ENCODE measurements at regions not wholly inside any gene's neighbourhood (a gene's known extent, or its start where the extent isn't known, plus 50 kb on each side); places are given as distances from the start of the nearest gene placed in this dataset.

- no peak for TF ChIP-seq CTCF (IDR thresholded peaks at IDR 0.05; ENCODE audit: low read depth, low read length)
- no peak for DNase-seq (ENCODE audit: extremely low read depth, low read depth)
These were observed 523.0 kb upstream of the SLITRK1 start for GRCh38 chr13:84405286-84405685.

- peak; percentile 18 for DNase-seq (ENCODE audit: extremely low read depth, low read depth)
These were observed 518.4 kb upstream of the SLITRK1 start for GRCh38 chr13:84400706-84401105.

GRCh38 chr13:84399320-84400085 is 517.2 kb upstream of the SLITRK1 start:
- DNase-seq (ENCODE audit: extremely low read depth, low read depth): no peak
- no peak for TF ChIP-seq CTCF (IDR thresholded peaks at IDR 0.05; ENCODE audit: low read depth, low read length)

More at GRCh38 chr13:84400706-84401105, 518.4 kb upstream of the SLITRK1 start:
- TF ChIP-seq CTCF (IDR thresholded peaks at IDR 0.05; ENCODE audit: low read depth, low read length): no peak

GRCh38 chr13:84393981-84394625 is 511.8 kb upstream of the SLITRK1 start:
- TF ChIP-seq CTCF (IDR thresholded peaks at IDR 0.05; ENCODE audit: low read depth, low read length): no peak
- no peak for DNase-seq (ENCODE audit: extremely low read depth, low read depth)

- DNase-seq (ENCODE audit: extremely low read depth, low read depth): no peak
- no peak for TF ChIP-seq CTCF (IDR thresholded peaks at IDR 0.05; ENCODE audit: low read depth, low read length)
These were observed 498.6 kb upstream of the SLITRK1 start for GRCh38 chr13:84380866-84381265.

- no peak for DNase-seq (ENCODE audit: extremely low read depth, low read depth)
- no peak for TF ChIP-seq CTCF (IDR thresholded peaks at IDR 0.05; ENCODE audit: low read depth, low read length)
These were observed 494.8 kb upstream of the SLITRK1 start for GRCh38 chr13:84377106-84377505.

GRCh38 chr13:84366506-84366905 is 484.2 kb upstream of the SLITRK1 start:
- TF ChIP-seq CTCF (IDR thresholded peaks at IDR 0.05; ENCODE audit: low read depth, low read length): no peak
- no peak for DNase-seq (ENCODE audit: extremely low read depth, low read depth)

Measured in AG09319 (cell line).